SU-DHL-6 (cell line): ENCODE measurements at regions not wholly inside any gene's neighbourhood (a gene's known extent, or its start where the extent isn't known, plus 50 kb on each side); places are given as distances from the start of the nearest gene placed in this dataset.
"Not testable (repeated sequence)": the region's sequence is repeated elsewhere in the genome, so short reads cannot be mapped to it uniquely, and the experiment has no call there.

ENCODE experiments used
- H2AFZ ChIP-seq: fragments of 200-600 bp; sonication (generic); 2 replicates; pipeline ENCODE4 v1.6.1; 2014; ENCODE audit warnings: low read depth, mild to moderate bottlenecking, moderate library complexity, mixed read lengths, antibody characterized with exemption, low read length; ENCODE audit not compliant: severe bottlenecking
- H3F3A ChIP-seq: fragments of 200-600 bp; shearing (Covaris generic); 2 replicates; pipeline ENCODE4 v1.6.0; 2016; ENCODE audit warnings: antibody characterized with exemption, mild to moderate bottlenecking; ENCODE audit not compliant: insufficient read depth
- H3K27ac ChIP-seq: fragments of 200-600 bp; sonication (generic); 2 replicates; pipeline ENCODE4 v1.5.1; 2016; ENCODE audit warnings: low read depth, mild to moderate bottlenecking, low read length, moderate library complexity, mixed read lengths
- H3K27me3 ChIP-seq: fragments of 200-600 bp; sonication (generic), shearing (Covaris generic); 2 replicates; pipeline ENCODE4 v1.6.0; 2014; ENCODE audit warnings: mild to moderate bottlenecking, low read length
- H3K36me3 ChIP-seq: fragments of 200-600 bp; sonication (generic); 2 replicates; pipeline ENCODE4 v1.6.1; 2014; ENCODE audit warnings: mild to moderate bottlenecking, low read length, mixed read lengths
- H3K4me2 ChIP-seq: fragments of 300-600, 200-600 bp; shearing (Covaris generic), sonication (generic); 2 replicates; pipeline ENCODE4 v1.6.0; 2014; ENCODE audit warnings: low read length, low read depth, mild to moderate bottlenecking; ENCODE audit not compliant: poor library complexity, severe bottlenecking
- H3K4me3 ChIP-seq: fragments of 200-600 bp; sonication (generic); 2 replicates; pipeline ENCODE4 v1.5.1; 2014; ENCODE audit warnings: antibody characterized with exemption, low read length, mild to moderate bottlenecking, mixed read lengths; ENCODE audit not compliant: insufficient read depth, poor library complexity, severe bottlenecking
- H3K79me2 ChIP-seq: fragments of 200-600 bp; sonication (generic); 2 replicates; pipeline ENCODE4 v1.6.1; 2014; ENCODE audit warnings: mild to moderate bottlenecking, low read length, moderate library complexity; ENCODE audit not compliant: insufficient read depth
- H3K9ac ChIP-seq: fragments of 200-600 bp; sonication (generic); 2 replicates; pipeline ENCODE4 v1.7.0; 2014; ENCODE audit warnings: mild to moderate bottlenecking, low read length
- H3K9me2 ChIP-seq: fragments of 200-600 bp; sonication (generic); replicated peaks from 2 replicates; pipeline ENCODE4 v1.6.1; 2014; ENCODE audit warnings: low read length; ENCODE audit not compliant: insufficient read depth
- H3K9me3 ChIP-seq: fragments of 200-600 bp; sonication (generic); 2 replicates; pipeline ENCODE4 v1.6.1; 2014; ENCODE audit warnings: low read length, mixed read lengths; ENCODE audit not compliant: insufficient read depth
- H4K20me1 ChIP-seq: fragments of 200-600 bp; sonication (generic); 2 replicates; pipeline ENCODE4 v1.6.1; 2014; ENCODE audit warnings: low read depth, mild to moderate bottlenecking, antibody characterized with exemption, low read length, moderate library complexity, mixed read lengths
- EZH2phosphoT487 ChIP-seq: fragments of 200-600 bp; sonication (generic), shearing (Covaris generic); conservative IDR thresholded peaks from 2 replicates; pipeline ENCODE4 v1.6.1; 2018; ENCODE audit warnings: mild to moderate bottlenecking, antibody characterized with exemption, low read length, moderate library complexity, mixed read lengths
- TF ChIP-seq, protein P1 (sequence below): fragments of 200-600 bp; sonication (generic); IDR thresholded peaks from one replicate; pipeline ENCODE4 v1.5.1; 2017; ENCODE audit warnings: antibody characterized with exemption, mild to moderate bottlenecking, low read length, moderate library complexity; ENCODE audit not compliant: insufficient read depth, poor library complexity, severe bottlenecking

DNA sequence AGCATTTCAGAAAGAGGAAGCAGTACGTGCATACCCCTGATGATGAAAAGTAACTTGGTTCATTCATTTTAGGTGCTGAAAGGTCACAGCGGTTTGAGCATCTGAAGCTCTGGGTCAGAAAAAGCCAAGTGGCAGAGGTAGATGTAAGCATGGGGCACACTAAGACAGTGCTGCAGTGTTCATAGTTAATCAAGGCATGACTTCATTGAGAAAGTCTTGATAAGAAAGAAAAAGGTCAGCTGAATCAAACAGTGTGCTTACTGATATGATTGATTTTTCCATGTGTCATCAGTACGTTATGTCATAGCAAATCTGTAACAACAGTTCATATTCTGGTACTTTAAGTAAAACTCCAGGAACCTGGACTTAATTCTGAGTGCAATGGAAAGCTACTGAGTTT, 107.7 kb upstream of the PCLO start:
- no peaks in the 10 kb centered on the region for H3F3A ChIP-seq
- no peak for TF ChIP-seq EZH2phosphoT487
- TF ChIP-seq, protein P1, sequence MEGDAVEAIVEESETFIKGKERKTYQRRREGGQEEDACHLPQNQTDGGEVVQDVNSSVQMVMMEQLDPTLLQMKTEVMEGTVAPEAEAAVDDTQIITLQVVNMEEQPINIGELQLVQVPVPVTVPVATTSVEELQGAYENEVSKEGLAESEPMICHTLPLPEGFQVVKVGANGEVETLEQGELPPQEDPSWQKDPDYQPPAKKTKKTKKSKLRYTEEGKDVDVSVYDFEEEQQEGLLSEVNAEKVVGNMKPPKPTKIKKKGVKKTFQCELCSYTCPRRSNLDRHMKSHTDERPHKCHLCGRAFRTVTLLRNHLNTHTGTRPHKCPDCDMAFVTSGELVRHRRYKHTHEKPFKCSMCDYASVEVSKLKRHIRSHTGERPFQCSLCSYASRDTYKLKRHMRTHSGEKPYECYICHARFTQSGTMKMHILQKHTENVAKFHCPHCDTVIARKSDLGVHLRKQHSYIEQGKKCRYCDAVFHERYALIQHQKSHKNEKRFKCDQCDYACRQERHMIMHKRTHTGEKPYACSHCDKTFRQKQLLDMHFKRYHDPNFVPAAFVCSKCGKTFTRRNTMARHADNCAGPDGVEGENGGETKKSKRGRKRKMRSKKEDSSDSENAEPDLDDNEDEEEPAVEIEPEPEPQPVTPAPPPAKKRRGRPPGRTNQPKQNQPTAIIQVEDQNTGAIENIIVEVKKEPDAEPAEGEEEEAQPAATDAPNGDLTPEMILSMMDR = no peak
- H3K9ac ChIP-seq = no peak overlapping the region
- H3K4me2 ChIP-seq = no peak overlapping the region
- no peaks in the 10 kb centered on the region for H3K9me2 ChIP-seq
- no peak overlapping the region for H2AFZ ChIP-seq
- H3K79me2 ChIP-seq = no peaks in the 10 kb centered on the region
- no peaks in the 10 kb centered on the region; the same call in 1 of the 2 replicates for H4K20me1 ChIP-seq
- H3K4me3 ChIP-seq = no peak overlapping the region
- no peaks in the 10 kb centered on the region for H3K27me3 ChIP-seq
- H3K9me3 ChIP-seq = no peaks in the 10 kb centered on the region
- no peaks in the 10 kb centered on the region for H3K36me3 ChIP-seq
- H3K27ac ChIP-seq = no peak overlapping the region

DNA sequence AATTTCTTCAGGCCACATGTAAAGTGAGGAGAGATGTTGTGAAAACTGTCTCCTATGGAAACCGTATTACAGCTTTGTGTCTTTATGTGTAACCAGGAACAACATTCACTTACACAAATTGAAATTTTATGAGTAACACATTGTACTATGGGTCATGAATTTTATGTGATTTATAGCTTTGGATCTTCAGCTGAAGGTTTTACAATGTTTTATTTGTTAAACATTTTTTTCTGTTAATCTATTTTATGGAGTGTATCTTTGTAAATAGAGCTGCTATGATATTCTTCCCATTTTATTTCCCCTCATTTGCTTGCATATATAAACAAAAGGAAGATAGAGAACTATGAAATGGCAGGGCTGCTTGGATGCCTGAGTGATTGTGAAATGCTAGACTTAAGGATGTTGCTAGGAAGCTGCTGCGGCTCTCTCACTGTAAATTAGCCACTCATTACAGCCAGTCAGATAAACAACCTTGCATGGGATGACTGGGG, 104.5 kb upstream of the PCLO start:
- no peak overlapping the region for H3K9ac ChIP-seq
- no peaks in the 10 kb centered on the region for H3F3A ChIP-seq
- H3K79me2 ChIP-seq = no peaks in the 10 kb centered on the region
- TF ChIP-seq, protein P1 = no peak
- no peak for TF ChIP-seq EZH2phosphoT487
- H3K9me3 ChIP-seq = no peaks in the 10 kb centered on the region
- H3K9me2 ChIP-seq = no peaks in the 10 kb centered on the region
- no peaks in the 10 kb centered on the region; the same call in 1 of the 2 replicates for H4K20me1 ChIP-seq
- no peaks in the 10 kb centered on the region for H3K27me3 ChIP-seq
- no peak overlapping the region for H3K4me2 ChIP-seq
- no peak overlapping the region for H2AFZ ChIP-seq
- H3K27ac ChIP-seq = no peak overlapping the region
- H3K36me3 ChIP-seq = no peaks in the 10 kb centered on the region
- H3K4me3 ChIP-seq = no peak overlapping the region

GRCh38 chr7:83263442-83264034, 100.9 kb upstream of the PCLO start:
- H4K20me1 ChIP-seq, H3K9me3 ChIP-seq, H3K36me3 ChIP-seq, H3K27ac ChIP-seq, H3K9me2 ChIP-seq, H3K4me3 ChIP-seq, H3K9ac ChIP-seq, H3K27me3 ChIP-seq, H3F3A ChIP-seq, H3K79me2 ChIP-seq, H3K4me2 ChIP-seq, H2AFZ ChIP-seq: not testable (repeated sequence)

GRCh38 chr7:83259064-83259463, 96.4 kb upstream of the PCLO start:
- Histone ChIP-seq H3K9me2 (no peaks in the 10 kb centered on the region), H3K9me3 (no peaks in the 10 kb centered on the region), H3K79me2 (no peaks in the 10 kb centered on the region), H3F3A (no peaks in the 10 kb centered on the region), H3K4me3 (no peak overlapping the region), H2AFZ (no peak overlapping the region), H4K20me1 (no peaks in the 10 kb centered on the region), H3K9ac (no peak overlapping the region), H3K27ac (no peak overlapping the region), H3K27me3 (no peaks in the 10 kb centered on the region), H3K36me3 (no peaks in the 10 kb centered on the region), H3K4me2 (no peak overlapping the region)
- TF ChIP-seq, protein P1 = no peak
- no peak for TF ChIP-seq EZH2phosphoT487
